MV-4-11 (cell line): ENCODE measurements at regions not wholly inside any gene's neighbourhood (a gene's known extent, or its start where the extent isn't known, plus 50 kb on each side); places are given as distances from the start of the nearest gene placed in this dataset.
A peak's percentile ranks its signal among the peaks of the same experiment; 100 is the strongest.

Experiments used
- DNase-seq: peaks from one replicate; lab custom pipeline; 2025; lab: John Stamatoyannopoulos, UW

DNA sequence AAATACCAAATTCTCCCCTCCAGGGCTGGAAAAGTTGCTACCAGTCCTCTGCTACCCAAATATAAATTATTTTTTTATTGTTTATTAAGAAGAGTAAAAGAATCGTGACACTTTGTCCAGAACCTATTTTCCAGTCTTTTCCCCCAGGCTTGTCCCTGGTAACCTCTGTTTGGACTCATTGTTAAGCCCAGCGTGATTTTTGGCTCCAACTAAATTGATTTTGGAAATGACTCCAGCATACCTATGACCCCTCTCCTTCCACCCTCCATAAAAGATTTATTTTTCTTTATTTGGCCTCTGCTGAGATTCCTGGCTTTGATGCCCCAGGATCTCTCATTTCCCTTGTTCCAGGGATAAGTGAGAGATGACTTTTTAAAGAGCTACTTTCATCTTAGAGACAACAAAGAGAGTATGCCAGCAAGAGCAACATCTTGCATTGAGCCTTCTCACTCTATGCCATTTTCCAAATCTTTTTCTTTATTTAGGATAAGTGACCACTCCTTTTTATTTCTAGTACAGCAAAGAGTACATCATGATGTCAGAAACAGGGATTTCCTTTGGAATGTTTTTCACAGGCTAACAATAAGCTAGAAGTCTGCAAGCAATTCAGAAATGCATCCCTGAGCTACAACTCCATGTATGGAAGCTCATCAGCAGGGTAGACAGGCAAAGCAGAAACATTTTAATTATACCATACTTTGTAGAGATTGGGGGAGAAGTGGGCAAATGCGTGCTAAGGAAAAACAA lies 75.8 kb downstream of the DAD1 start:
- no peak for DNase-seq

DNA sequence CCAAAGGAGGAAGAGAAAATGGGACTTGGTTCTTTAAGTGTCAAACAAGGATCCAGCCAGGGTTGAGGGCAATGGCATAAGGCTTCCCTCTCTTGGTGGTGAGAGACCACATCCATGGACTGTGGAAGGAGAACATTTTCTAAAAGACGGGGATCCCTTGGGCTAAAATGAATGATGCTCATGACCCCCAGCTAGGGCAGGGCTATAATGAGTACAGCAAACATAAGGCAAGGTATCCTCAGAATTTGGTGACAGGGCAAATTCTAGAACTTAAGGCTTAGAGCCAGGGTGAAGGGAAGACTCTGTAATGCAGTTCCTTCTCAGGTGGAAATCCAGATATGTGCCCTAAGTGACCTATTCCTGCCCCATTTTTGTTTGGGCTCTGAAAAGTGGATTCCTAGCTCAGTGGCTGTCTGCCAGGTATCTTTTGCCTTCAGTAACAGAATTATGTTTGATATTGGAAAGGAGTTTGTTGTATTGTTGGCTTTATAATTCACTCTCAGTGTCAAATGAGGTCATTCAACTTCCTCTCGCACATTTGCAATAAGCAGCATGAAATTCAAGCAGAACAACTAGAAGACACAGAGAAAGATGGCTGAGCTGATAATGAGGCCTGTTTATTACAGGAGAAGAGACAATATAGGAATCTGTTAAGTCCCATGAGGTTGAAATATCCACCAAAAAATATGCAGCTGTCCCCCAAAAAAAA lies 76.8 kb downstream of the DAD1 start:
- DNase-seq: peak; percentile 10

DNA sequence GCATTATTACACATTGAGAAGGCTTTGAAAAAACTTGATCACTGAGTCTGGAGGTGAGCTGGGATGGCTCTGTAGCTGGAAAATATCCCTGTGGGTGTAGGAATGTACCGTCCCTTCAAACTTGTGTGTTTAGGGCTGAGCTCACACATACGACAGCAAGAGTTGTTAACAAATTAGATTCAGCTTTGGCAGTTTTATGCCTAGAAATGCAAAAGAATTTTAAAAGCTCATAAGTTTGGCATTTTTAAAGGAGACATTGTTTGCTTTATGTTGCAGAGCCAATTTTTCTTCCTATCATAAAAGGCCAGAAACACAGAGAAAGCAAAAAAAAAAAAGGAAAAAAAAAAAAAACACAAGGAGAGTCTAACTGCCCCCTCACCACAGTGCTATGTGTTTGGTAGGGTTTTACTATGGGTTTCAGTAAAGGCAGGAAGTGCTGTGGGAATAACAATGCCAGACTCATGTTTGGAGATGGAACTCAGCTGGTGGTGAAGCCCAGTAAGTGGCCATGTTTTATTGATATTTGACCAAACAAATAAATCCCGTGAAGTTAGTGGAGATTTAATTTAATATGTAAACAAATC lies 78.4 kb downstream of the DAD1 start:
- DNase-seq: no peak

DNA sequence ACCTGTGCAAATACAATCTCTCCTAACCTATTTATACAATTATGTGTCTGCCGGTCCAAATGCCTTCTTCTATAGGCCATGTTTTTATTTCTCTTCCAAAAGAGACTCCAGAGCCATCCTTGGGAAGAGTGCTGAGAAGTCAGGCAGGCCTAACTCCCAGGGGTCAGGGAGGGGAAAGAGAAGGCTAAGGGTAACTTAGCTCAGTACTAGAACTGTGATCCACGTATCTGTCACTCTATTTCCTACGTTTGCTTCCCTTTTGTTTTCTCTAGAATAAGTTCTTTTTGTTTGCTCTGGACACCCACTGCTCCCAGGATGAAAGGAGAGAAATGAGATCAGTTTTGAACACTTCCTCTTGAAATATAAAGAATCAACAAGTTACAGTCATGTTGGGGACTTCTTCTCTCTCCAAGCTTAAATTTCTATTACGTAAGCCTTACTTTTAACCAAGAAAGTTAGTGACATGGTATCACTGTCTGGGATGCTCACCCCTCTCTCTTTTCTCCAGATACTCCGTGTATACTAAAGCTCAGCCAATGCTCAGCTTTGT lies 79.2 kb downstream of the DAD1 start:
- peak; percentile 76 for DNase-seq

DNA sequence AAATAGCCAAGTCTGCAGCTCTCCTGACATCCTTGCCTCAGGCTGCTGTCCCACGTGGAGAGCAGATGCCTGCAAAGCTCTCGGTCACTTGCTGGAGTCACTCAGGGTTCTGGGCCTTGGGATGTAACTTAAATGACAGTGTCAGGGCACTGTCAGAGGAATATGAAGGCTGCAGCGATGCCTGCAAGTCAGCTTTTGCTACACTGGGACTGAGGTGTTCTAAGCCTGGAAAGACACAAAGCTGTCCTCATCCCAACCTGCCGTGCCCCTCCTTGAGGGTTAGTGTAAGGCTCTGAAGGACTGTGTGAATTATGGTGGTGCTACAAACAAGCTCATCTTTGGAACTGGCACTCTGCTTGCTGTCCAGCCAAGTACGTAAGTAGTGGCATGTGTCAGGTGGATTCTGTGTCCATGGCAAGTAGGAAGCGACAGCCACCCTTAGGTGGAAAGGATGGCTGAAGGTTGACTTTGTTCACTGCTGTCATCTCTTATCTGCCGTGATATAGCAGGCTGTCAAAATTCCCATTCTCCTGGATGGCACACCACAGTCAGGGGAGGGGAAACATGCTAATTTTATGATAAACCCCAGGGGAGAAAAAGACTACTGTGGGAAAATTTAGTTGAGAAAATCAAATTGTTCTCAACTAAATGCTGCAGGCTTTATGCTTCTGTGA lies 79.9 kb downstream of the DAD1 start:
- no peak for DNase-seq

DNA sequence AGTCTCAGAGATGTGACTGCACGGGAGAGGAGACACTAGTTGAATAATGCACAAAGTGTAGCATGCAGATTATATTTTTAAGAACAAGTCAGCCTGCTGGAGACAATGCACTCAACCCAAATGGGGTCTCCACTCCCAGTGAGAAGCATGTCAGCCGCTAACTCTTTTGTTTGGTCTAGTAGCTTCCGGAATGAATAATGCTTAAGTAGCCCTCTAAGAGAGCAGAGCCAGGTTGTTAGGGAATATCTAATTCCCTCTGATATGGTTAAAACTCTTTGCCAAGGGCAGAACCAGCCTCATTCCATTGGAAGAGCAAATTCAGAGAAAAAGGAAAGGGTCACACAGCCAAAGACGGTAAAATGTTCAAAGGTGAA lies 80.4 kb downstream of the DAD1 start:
- DNase-seq: no peak

DNA sequence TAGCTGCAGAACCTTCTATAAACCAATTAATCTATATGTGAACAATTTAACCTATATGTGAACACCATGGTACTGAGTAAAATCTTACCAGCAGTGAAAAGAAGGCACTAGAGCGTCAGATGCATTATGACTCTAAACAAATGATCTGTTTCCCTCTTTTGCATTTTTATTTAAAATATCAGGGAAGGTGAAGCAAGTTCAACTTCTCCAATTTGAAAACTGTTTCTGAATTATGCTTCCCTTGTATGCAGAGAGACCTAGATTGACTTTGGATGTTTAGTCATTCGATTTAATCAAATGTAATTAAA lies 80.9 kb downstream of the DAD1 start:
- DNase-seq: no peak

DNA sequence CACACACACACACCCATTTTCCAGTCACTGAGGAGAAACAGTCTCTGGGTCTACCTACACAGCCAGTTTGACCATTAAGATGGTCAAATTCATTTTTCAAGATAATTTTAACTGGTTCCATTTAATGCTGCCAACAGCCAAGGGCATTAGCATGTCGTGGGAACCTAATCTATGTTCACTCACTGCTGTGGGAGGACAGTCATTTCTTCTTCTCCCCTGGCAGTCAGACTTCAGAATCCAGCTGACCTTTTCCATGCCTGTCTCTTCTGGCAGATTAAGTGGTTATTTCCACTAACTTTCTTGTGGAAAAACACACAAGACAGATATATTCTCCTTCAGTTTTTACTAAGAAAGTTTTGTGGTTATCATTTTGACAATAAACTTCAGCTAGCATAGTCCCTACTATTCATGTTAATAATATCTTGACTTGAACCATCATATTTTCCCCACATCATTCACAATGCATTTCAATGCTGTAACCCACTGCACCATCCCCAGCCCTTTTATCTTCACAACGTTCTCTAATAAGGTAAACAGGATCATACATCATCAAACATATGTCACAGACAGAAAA lies 82.2 kb downstream of the DAD1 start:
- no peak for DNase-seq

DNA sequence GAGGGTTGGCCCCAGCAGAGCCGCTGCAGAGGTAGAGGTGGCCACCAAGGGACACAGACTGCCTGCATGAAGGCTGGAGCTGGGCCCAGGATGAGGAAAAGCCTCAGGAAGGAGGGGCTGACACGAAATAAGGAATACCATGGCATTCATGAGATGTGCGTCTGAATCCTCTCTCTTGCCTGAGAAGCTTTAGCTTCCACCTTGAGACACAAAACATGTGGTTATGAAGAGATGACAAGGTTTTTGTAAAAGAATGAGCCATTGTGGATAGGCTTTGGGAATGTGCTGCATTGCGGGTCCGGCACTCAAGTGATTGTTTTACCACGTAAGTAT lies 82.7 kb downstream of the DAD1 start:
- DNase-seq: no peak

DNA sequence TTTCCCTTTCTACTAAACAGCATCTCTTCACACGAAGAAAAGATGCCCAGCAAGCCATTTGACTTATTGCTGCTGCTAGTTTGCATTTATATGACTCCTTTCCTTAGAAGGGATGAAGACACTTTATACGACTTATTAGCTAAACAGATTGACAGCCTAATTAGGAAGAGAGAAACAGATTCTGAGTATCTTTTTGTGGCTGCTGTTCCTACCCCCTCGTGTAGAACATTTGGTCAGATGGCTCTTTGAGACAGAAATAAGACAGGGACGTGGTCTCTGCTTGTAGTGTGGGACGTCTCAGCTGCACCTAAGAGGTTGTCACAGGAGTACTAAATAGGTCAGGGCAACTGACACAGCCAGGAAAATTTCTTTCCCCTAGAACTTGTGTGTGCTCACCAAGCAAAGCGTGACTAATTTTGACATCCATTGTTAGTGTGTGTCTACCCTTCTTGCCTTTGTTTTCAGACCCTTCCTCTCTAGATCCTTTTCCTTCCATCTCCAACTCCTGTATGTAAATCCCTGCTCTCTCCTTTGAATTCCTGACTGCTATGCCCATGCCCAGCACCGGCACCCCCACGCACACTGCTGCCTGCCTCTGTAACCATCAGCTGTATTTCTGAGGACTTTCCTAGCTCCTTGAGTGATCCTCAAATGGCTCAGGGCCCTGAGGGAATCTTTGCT lies 83.2 kb downstream of the DAD1 start:
- DNase-seq: no peak

DNA sequence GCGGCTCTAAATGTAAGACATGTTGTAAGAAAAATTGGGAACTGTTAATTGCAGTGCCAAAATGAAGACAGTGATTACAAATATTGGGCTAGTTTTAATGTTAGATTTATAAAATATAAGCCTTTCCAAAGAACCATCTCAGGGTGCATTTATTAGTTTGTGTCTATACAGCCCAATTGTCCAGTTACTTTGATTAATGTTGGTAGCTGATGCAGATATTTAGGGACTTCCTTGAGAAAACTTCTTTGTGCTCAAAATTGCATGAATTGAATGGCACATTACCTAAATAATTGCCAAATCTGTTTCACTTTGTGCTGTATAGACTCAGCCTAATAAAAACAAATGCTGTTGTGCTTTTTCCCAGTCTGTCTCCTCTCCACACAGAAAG lies 83.7 kb downstream of the DAD1 start:
- no peak for DNase-seq

DNA sequence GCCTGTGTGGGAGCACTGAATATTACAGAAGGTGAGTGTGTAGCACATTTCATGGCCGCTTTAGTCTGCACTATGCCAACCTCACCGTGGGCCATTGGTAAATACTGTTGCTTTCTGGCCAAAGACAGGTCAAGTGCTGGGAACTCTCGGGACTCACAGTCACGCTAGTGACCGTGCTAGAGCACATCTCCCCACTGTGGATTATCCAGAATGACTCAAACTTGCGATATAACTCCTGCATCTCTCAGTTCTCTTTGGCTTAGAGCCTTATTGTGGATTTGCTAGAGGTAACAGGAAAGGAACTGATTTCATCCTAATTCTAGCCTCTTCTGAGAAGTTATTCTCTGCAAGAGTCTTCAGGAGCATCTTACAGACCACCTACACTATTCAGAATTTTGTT lies 86.5 kb downstream of the DAD1 start:
- DNase-seq: no peak

DNA sequence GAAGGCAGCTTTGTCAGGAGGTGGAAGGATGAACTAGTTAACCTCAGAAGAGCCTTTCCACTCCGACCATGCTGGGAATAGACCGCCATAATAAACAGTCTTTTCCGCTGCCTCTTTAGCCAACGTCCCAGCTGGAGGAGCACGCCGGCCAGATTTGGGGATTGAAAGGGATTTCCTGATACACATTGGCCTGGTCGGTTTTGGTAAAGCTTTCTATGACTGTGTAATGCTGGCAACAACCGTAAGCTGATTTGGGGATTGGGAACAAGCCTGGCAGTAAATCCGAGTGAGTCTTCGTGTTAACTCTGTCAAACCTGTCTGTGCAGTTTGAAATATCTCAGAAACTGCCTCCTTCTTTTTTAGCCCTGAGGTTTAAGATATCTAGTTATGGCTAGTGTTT lies 87.0 kb downstream of the DAD1 start:
- no peak for DNase-seq

DNA sequence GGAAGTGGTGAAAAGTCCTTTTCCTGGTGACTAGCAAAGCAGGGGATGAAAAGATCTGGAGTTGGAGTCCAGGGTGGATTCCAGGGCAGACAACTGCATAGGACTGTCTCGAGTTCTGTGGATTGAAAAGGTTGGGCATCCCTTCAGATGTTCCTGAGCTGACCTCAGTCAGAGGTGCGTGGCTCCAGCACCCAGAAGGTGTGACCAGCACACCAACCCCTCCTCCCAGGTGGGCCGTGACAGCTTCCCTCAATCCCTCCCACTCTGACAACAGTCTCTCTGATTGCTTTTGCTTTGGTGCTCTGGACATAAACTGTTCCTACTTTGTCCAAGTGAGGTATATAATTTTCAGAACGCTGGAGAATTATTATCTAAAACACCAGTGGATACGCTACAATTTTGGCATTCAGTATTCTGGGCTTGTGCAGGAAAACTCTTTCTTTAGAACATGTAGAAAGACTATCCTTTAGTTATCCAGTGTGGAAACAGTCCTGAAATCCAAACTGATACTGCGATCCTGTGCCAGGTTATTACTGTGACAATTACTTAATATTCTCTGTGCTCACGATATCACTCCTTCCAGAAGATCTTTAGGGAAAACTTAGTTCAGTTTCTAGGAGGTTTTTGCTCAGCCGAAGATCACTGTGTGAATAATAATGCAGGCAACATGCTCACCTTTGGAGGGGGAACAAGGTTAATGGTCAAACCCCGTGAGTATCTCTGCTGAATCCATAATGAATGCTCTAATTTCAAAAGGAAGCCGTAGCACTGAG lies 87.9 kb downstream of the DAD1 start:
- no peak for DNase-seq

DNA sequence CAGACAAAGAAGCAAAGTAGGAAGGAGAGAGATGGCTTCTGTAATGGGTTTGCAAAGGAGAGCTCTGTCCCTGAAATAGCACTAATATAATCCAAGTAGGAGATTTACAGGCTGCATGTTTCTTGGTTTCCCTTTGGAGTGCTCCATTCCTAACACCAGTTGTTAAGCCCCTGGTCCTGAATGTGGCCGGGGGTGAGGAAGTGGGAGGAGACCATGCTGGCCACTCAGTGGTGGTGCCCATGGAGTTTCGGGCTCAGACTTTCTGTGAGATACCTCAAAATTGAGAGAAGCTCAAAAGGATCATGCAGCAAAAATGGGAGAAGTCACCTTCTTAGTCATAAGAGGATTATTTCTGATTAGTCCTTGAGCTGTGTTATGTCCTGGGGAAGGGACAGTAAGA lies 88.5 kb downstream of the DAD1 start:
- no peak for DNase-seq

DNA sequence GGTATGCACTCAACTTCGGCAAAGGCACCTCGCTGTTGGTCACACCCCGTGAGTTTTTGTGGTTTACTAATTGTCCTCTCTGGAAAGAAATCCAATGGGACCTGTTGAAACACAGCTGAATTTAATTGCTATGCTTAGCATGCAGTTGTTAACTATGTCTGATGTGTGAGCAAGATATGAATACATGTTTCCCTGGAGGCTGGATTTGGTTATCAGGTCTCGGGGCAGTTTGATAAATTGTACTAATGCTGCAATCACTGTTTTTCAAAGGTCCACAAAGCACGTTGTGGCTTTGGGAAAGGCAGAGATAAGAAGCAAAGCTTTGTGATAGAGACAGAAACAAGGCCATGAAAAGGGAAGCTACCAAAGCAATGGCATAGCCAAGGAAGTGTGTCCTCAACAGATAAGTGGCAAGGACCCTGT lies 91.3 kb downstream of the DAD1 start:
- DNase-seq: no peak

DNA sequence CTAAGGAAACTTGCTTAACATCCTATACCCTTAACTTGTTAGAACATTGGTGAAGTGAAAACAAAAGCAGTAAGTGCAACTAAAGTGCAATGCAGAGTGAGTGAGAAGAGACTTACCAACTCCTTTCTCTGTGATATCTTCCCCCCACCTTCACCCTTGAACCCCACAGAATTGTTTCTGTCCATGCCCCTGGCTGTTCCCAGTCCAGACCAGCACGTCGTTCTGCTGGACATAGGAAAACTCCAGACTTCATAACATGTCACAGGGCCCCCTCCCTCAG lies 91.9 kb downstream of the DAD1 start:
- no peak for DNase-seq

DNA sequence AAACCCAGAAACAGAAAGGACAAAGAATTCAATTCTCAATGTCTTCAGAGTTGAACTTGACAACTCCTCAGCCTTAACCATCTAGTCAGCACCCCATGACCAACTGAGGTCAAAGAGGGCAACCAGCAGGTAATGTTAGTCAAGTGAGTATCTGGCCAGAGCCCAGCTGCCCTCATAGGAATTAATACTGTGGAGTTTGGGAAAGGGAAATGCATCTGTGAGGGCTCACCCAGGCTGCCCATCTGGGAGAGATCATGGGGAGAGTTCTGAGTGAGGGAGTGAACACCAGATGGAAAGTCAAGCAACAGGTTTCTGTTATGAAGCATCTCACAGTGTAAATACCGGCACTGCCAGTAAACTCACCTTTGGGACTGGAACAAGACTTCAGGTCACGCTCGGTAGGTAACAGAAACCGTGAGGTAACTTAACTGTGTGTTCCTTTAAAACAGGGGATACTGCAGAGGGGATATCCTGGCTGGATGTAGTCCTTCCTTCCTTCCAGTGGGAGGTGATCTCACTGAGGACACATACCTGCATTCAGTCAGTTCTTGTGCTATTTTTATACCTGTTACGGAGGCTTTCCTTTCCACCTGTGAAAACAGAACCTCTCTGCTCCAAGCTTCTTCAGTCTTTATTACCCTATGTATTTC lies 94.4 kb downstream of the DAD1 start:
- no peak for DNase-seq

DNA sequence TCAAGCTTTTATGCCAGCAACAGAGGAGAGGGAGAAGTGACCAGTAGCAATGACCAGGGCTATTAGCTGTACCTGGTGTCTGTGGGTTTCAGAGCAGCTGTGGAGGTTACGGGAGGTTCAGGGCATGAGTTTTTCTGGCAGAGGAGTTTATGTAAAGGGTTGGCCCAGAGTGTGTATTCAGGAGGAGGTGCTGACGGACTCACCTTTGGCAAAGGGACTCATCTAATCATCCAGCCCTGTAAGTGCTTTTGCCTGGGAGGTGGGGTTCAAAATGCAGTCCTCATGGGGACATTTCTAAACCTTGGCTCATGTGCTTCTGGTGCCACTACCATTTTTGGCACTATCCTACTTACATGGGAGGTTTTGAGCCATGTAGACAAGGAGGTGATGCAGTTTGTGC lies 95.3 kb downstream of the DAD1 start:
- DNase-seq: no peak

DNA sequence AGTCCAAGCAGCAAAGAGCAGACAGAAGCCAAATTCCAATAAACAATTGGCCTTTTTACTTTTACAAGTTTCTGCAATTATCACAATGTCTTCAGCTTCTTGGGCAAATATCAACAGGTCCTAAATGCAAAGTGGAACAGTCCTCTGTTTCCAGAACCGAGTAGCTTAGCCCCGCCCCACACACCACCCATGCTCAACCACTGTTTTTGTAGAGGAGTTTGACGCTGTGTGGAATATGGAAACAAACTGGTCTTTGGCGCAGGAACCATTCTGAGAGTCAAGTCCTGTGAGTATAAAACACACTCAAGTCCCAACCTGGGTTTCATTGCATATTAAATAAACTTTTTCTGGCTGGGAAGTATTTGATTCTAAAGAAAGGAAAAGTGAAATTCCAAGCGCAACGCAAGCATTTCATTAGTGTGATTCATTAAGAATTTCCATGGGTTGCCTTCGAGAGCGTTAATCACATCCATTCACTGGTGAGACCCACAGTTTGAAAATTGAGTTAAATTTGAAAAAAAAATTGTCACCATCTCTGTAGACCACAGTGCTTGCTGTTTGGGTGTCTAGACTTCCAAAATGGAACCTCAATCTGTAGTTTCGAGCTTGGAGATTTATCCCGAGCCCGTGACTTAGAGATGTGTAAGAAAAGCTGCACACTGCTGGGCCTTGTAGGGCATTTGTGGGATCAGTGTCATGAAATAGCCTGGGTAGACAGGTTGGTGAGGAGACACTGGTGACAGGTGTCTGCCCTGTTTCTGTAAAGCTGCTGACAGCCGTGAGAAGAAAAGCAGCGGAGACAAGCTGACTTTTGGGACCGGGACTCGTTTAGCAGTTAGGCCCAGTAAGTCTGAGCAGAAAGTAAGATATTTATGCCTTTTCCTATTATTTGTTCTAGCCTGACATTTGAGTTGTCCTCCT lies 96.1 kb downstream of the DAD1 start:
- no peak for DNase-seq
